LNCAP (cell line): ENCODE measurements at regions not wholly inside any gene's neighbourhood (a gene's known extent, or its start where the extent isn't known, plus 50 kb on each side); places are given as distances from the start of the nearest gene placed in this dataset.

Source experiments
- TF ChIP-seq, protein P1 (sequence below): fragments of 450-650 bp; IDR thresholded peaks from 2 replicates; pipeline ENCODE4 v1.5.1; 2017; ENCODE audit warnings: mild to moderate bottlenecking

DNA sequence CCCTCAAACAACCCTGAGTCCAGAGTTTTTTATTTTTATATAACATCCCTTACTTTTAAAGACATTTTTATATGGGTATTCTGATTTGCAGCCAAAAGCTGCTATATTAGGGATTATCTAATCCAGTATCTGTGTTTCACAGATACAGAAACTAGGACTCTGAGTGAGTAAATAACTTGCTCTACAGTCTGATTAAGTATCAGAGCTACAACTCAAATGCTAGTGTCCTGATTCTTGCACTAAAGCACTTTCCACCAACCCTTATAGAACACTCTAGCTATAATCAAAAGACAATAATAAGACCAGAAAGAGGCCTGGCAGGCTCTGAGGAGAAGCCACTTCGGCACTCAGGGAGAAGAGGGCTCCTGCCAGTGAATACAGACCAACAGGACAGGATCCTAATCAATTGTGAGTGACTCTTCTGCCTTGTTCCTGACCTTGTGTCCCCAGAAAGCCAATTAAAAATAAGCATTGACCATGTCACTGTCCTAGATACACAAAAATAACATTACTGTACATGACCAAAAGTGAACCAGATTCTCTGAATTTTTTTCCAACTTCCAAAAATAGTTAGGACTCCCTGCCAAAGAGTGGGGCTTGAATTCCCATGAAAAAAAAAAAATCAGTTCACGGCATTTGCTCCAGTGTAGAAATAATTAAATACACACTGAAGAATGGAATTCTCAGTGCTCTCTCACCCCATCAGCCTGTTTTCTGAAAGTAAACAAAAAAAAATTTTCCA lies 63.6 kb upstream of the MAP3K1 start:
- TF ChIP-seq, protein P1, sequence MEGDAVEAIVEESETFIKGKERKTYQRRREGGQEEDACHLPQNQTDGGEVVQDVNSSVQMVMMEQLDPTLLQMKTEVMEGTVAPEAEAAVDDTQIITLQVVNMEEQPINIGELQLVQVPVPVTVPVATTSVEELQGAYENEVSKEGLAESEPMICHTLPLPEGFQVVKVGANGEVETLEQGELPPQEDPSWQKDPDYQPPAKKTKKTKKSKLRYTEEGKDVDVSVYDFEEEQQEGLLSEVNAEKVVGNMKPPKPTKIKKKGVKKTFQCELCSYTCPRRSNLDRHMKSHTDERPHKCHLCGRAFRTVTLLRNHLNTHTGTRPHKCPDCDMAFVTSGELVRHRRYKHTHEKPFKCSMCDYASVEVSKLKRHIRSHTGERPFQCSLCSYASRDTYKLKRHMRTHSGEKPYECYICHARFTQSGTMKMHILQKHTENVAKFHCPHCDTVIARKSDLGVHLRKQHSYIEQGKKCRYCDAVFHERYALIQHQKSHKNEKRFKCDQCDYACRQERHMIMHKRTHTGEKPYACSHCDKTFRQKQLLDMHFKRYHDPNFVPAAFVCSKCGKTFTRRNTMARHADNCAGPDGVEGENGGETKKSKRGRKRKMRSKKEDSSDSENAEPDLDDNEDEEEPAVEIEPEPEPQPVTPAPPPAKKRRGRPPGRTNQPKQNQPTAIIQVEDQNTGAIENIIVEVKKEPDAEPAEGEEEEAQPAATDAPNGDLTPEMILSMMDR: no peak

DNA sequence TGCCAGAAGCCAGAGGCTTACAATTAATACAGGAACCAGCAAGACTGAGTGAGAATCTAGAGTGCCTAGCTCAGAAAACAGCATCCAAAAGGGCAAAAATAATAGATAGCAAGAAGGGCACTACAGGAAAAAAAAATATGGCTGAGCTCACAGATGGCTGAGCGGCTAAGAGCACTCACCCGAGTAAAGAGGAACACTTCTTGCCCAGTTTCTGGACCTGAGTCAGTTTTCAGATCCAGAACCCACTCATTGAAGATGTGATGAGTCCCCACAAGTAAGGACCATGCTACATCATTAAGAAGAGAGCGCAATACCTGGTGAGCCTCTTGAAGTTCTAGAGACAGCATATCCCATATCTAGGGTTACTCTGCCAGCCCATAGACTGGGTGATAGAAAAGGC lies 65.5 kb upstream of the MAP3K1 start:
- TF ChIP-seq, protein P1: no peak

DNA sequence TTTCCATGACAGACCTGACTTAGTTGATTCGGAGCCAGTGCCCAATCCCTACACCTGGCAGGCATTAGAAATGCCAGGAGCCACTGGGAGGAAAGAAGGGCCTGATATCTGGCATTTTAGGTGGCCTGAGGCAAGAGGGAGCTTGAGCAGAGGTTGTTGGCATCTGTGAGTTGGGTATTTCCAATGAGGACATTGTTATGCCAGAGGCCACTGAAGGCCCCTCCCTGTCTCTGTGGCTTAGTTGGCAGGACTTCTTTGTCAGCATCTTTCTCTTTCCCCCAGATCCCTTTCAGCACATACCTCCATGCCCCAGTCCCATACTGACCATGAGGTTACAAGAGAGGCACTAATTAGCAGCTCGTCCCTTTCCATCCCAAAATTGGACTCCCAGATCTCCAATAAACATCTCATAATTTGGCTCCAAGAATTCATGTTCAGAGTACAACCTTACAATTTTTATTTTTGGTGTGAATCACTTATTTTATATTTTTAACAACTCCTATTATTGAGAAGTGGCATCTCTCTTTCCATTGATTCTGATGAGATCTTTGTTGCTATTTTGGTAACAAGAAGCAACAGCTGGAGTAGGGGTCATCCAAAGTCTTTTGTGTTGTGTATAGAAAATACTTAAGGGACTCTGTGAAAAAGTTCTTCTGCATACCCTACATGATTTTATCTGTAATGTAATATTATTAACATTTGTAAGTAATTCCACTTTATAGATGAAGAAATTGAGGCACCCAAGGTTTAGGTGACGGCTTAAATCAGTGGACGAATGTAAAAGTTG lies 68.6 kb upstream of the MAP3K1 start:
- TF ChIP-seq, protein P1: no peak

DNA sequence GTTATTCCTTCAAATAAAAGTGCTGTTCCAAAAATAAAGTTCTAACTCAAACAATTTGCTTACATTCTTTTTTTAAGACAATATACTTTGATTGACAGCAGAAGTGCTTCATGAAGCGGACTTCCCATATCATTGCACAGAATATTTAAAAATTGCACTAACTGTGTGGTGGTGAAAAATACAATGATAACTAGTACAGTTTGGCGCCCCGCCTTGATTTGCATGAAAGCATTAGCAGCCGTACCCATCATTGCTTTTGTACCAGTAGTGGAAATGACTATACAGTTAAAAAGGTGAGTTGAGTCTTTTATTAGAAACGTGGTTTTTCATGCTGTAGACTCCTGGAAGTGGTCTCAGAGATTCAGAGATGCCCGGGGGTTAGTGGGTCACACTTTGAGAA lies 69.5 kb upstream of the MAP3K1 start:
- TF ChIP-seq, protein P1: no peak

DNA sequence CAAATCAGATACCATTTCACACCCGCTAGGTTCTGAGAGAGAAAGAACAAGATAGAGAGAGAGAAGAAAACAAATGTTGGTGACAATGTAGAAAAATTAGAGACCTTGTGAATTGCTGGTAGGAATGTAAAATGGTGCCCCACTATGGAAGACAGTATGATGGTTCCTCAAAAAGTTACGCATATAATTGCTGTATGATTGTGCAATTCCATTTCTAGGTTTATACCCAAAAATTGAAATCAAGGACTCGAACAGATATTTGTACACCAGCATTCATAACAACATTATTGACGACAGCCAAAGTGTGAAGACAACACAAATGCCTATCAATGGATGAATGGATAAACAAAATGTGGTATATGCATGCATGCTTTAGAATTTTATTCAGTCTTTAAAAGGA lies 74.5 kb upstream of the MAP3K1 start:
- TF ChIP-seq, protein P1: no peak

DNA sequence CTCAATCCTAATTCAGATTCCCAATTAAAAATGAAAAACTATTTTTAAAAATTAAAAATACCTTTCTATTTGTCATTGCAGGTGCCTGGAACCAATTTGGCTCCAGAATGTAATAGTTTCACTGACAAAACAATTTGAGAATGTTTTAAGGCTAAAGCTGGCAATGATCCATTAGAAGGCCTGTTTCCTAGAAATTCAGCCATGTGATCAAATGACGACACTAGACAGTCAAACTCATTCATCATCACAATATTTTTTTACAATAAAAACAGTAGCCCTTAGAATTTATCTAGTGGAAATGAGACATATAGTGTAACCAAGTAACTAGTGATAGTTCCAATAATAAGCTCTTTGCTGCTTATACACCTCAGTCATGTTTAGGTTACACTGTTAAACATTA lies 75.4 kb upstream of the MAP3K1 start:
- TF ChIP-seq, protein P1: no peak

DNA sequence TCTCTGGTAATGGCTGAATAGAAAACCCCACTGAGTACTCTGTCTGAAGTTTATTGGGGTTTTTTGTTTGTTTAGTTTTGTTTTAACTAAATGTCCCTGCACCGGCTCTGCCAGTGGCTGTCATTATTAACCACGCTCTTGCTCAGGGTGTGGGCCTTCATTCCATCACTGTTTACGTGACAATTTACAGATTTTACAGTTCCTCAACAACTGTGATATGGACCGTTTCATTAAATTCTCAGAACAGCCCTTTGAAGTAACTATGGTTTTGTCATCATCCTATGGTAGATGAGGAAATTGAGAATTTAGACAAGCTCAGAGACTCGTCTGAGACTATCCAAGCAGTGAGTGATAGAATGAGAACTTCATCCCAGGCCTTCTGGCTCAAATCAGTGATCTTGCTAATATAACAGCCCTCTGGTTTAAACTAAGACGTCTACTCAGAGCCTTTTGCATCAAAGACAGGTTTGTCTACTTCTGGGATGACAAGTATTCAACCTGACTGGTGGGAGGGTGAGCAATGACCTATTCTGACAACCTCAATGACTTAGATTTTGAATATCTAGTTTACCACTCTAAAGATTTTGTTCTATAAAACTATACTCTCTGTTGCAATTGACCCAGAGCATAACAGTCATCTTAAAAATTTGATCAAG lies 77.3 kb upstream of the MAP3K1 start:
- TF ChIP-seq, protein P1: no peak
